BLaER1 treated with 17β-estradiol and CSF1 and Interleukin-3, amounts not matched to agents 10 nM and 100 nM (cell line): ENCODE measurements at regions not wholly inside any gene's neighbourhood (a gene's known extent, or its start where the extent isn't known, plus 50 kb on each side); places are given as distances from the start of the nearest gene placed in this dataset.

ENCODE experiments used
- H3K27ac ChIP-seq, 11 experiments: shearing (Covaris generic); formaldehyde crosslinking; 2 replicates each; pipeline ENCODE4 v1.8.1; 2022
- H3K27me3 ChIP-seq, 11 experiments: shearing (Covaris generic); formaldehyde crosslinking; 2 replicates each; pipeline ENCODE4 v1.8.1; 2022
- H3K36me3 ChIP-seq, 11 experiments: shearing (Covaris generic); formaldehyde crosslinking; 2 replicates each; pipeline ENCODE4 v1.8.1; 2022
- H3K4me1 ChIP-seq, 10 experiments: shearing (Covaris generic); formaldehyde crosslinking; 2 replicates each; pipeline ENCODE4 v1.8.1; 2022
- H3K4me2 ChIP-seq, 11 experiments: shearing (Covaris generic); formaldehyde crosslinking; 2 replicates each; pipeline ENCODE4 v1.8.1; 2022
- H3K4me3 ChIP-seq, 10 experiments: shearing (Covaris generic); formaldehyde crosslinking; 2 replicates each; pipeline ENCODE4 v1.8.1; 2022
- H3K9ac ChIP-seq, 11 experiments: shearing (Covaris generic); formaldehyde crosslinking; 2 replicates each; pipeline ENCODE4 v1.8.1; 2022
- H3K9me3 ChIP-seq, 11 experiments: shearing (Covaris generic); formaldehyde crosslinking; replicated peaks in 1 of 11; 2 replicates each; pipeline ENCODE4 v1.8.1; 2022
- H4K20me1 ChIP-seq, 11 experiments: shearing (Covaris generic); formaldehyde crosslinking; 2 replicates each; pipeline ENCODE4 v1.8.1; 2022
- Cebpa-rat ChIP-seq, 11 experiments: shearing (Covaris generic); IDR thresholded peaks; 2 replicates each; pipeline ENCODE4 v1.8.1; 2022

DNA sequence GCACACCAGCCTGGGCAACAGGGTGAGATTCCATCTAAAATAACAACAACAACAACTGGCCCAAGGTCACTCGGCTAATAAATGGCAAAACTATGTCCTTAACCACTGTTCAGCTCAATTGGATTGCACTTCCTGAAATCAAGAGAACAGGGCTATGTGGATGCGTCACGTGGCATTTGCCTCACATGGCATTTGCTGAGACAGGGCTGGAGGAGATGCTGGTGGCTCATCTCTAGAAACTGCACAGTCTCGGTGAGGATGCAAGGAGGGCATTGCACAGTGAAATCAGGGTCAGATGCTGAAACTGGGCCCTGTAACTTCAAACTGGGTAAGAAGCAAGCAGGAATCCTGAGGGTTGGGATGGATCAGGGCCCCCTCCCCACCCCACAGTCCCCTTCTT is 171.9 kb downstream of the BUD13 start:
- H3K9ac ChIP-seq, result no peak overlapping the region
- no peak overlapping the region for H3K4me2 ChIP-seq
- H3K9me3 ChIP-seq, result no peaks in the 10 kb centered on the region
- no peak overlapping the region for H3K27ac ChIP-seq
- no peaks in the 10 kb centered on the region for H3K27me3 ChIP-seq
- H3K4me1 ChIP-seq, result peaks cover 0 to 12% (median 7%) of the 10 kb centered on the region in 10 experiments; a peak in 11 of 20 replicates
- TF ChIP-seq Cebpa-rat (IDR thresholded peaks at IDR 0.05), result no peak
- H3K36me3 ChIP-seq, result no peaks in the 10 kb centered on the region
- no peak overlapping the region for H3K4me3 ChIP-seq
- H4K20me1 ChIP-seq, result peaks cover 0 to 9% (median 0%) of the 10 kb centered on the region in 11 experiments; a peak in 1 of 22 replicates

DNA sequence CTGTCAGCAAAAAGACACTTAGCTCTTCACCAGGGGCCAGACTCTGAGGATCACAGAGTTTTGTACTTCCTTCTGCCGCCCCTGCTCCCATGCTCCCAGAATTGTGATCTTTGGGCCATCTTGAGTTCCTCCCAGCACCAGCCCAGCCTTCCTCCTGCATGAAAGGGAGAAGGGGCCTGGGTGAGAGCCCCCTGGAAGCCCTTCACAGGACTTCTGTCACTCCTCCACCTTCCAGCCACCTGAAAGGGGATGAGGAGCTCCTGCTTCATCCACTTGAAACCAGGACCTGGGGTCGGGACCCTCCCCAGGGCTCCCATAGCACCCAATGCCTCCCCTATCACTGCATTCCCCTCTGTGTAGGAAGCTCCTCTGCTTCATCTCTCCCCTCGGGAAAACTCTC is 174.2 kb downstream of the BUD13 start:
- H3K36me3 ChIP-seq, result no peaks in the 10 kb centered on the region
- H3K27me3 ChIP-seq, result no peaks in the 10 kb centered on the region
- H3K9ac ChIP-seq, result no peak overlapping the region
- peaks cover 0 to 12% (median 7%) of the 10 kb centered on the region in 10 experiments; a peak in 11 of 20 replicates for H3K4me1 ChIP-seq
- H3K4me2 ChIP-seq, result no peak overlapping the region
- H4K20me1 ChIP-seq, result no peaks in the 10 kb centered on the region; a peak in 1 of 22 replicates
- no peaks in the 10 kb centered on the region for H3K9me3 ChIP-seq
- no peak for TF ChIP-seq Cebpa-rat (IDR thresholded peaks at IDR 0.05)
- H3K4me3 ChIP-seq, result no peak overlapping the region
- no peak overlapping the region for H3K27ac ChIP-seq

DNA sequence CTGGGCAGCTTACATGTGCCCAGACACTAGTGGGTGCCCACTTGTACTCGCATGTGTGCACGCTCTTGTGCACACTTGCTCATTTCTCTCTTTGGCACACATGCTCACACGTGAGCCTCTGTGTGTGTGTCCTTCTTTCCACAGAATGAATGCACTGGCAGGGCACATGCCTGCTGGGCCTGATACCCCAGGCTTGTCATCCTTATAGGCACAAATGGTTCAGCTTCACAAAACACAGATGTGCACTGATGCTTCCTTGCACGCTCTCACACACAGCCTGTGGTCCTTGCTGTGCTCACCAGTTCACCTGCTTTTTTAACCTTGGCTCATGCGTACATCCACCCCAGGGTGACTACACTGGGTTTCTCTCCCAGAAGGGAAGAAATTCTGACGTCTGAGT is 174.8 kb downstream of the BUD13 start:
- no peaks in the 10 kb centered on the region for H3K36me3 ChIP-seq
- H3K9ac ChIP-seq, result no peak overlapping the region
- no peak overlapping the region for H3K4me2 ChIP-seq
- no peak for TF ChIP-seq Cebpa-rat (IDR thresholded peaks at IDR 0.05)
- H4K20me1 ChIP-seq, result no peaks in the 10 kb centered on the region; a peak in 1 of 22 replicates
- no peaks in the 10 kb centered on the region for H3K27me3 ChIP-seq
- no peak overlapping the region for H3K27ac ChIP-seq
- no peaks in the 10 kb centered on the region for H3K9me3 ChIP-seq
- peaks cover 0 to 12% (median 7%) of the 10 kb centered on the region in 10 experiments; a peak in 11 of 20 replicates for H3K4me1 ChIP-seq
- H3K4me3 ChIP-seq, result no peak overlapping the region

- H3K4me1 ChIP-seq, result peaks cover 0 to 4% (median 2%) of the 10 kb centered on the region in 10 experiments; a peak in 11 of 20 replicates
- no peaks in the 10 kb centered on the region; a peak in 1 of 22 replicates for H4K20me1 ChIP-seq
- no peaks in the 10 kb centered on the region for H3K9me3 ChIP-seq
- no peak overlapping the region for H3K9ac ChIP-seq
- no peak overlapping the region for H3K4me3 ChIP-seq
- no peaks in the 10 kb centered on the region for H3K36me3 ChIP-seq
- no peaks in the 10 kb centered on the region for H3K27me3 ChIP-seq
- no peak overlapping the region for H3K4me2 ChIP-seq
- no peak for TF ChIP-seq Cebpa-rat (IDR thresholded peaks at IDR 0.05)
- H3K27ac ChIP-seq, result no peak overlapping the region
Observed at GRCh38 chr11:116596346-116597260, 176.2 kb downstream of the BUD13 start.

GRCh38 chr11:116595305-116595880 is 177.4 kb downstream of the BUD13 start:
- Histone ChIP-seq H3K27ac (no peak overlapping the region), H3K9me3 (no peaks in the 10 kb centered on the region), H4K20me1 (no peaks in the 10 kb centered on the region; a peak in 1 of 22 replicates), H3K36me3 (no peaks in the 10 kb centered on the region), H3K4me2 (no peak overlapping the region), H3K4me1 (no peaks in the 10 kb centered on the region), H3K27me3 (no peaks in the 10 kb centered on the region), H3K9ac (no peak overlapping the region), H3K4me3 (no peak overlapping the region)
- no peak for TF ChIP-seq Cebpa-rat (IDR thresholded peaks at IDR 0.05)

DNA sequence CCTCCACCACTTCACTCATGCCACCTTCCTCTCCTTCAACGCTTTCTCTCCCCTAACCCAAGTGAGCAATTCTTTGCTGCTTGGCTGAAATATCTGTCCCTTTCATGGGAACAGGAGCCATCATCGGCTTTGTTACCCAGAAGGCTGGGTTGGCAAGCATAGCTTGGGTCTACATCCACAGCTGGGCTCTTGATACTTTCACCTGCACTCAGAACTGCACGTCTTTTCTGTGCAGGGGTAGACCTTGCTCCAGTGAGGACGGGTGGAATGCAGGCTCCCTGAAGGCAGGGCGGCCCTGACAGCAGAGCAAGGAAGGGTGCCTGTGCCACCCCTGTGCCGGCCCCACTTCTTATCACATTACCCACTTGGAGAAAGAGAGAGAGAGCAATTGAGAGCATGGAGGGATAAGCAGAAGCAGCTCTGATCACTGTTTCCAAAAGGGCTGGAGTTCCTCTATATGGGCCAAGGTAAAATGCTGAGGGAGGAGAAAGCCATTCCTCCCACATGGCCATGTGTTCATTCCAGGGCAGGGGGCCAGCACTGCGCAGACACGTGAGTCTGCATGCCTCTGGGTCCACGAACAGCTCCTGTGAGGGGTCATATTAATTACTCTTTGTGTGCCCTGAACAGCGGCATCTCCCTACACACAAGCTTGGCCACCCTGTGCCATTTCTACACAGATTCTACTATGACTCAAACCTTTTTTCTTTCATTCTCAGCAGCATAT is 181.8 kb downstream of the BUD13 start:
- H4K20me1 ChIP-seq, result no peaks in the 10 kb centered on the region
- H3K4me2 ChIP-seq, result no peak overlapping the region
- no peak overlapping the region for H3K27ac ChIP-seq
- no peak overlapping the region for H3K4me3 ChIP-seq
- no peaks in the 10 kb centered on the region for H3K27me3 ChIP-seq
- no peaks in the 10 kb centered on the region for H3K9me3 ChIP-seq
- H3K4me1 ChIP-seq, result no peaks in the 10 kb centered on the region
- H3K9ac ChIP-seq, result no peak overlapping the region
- no peak for TF ChIP-seq Cebpa-rat (IDR thresholded peaks at IDR 0.05)
- no peaks in the 10 kb centered on the region for H3K36me3 ChIP-seq

DNA sequence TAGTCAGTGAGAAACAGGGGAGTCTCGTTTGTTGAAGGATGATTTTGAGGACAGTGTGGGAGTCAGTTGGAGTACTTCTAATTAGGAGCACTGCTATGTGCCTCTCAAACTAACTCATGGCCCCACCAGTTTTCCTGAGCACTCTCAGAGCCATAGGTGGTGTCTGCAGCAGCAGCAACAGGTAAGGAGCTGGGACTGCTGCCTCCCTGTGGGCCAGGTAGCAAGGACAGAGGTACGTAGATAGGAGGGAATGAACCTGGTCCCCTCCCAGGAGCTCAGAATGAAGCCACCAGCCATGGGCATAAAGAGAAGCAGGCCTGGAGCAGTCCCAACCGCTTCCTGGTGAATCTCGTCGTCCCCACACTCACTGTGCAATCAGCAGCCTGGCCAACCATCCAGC is 183.4 kb downstream of the BUD13 start:
- Histone ChIP-seq H3K36me3 (no peaks in the 10 kb centered on the region), H3K4me3 (no peak overlapping the region), H3K4me1 (no peaks in the 10 kb centered on the region), H3K9me3 (no peaks in the 10 kb centered on the region), H3K4me2 (no peak overlapping the region), H3K9ac (no peak overlapping the region), H3K27ac (no peak overlapping the region), H4K20me1 (no peaks in the 10 kb centered on the region), H3K27me3 (no peaks in the 10 kb centered on the region)
- no peak for TF ChIP-seq Cebpa-rat (IDR thresholded peaks at IDR 0.05)

- Histone ChIP-seq H3K4me1 (no peaks in the 10 kb centered on the region), H3K4me3 (no peak overlapping the region), H3K9ac (no peak overlapping the region), H3K36me3 (no peaks in the 10 kb centered on the region), H3K9me3 (no peaks in the 10 kb centered on the region), H3K4me2 (no peak overlapping the region), H3K27ac (no peak overlapping the region), H4K20me1 (no peaks in the 10 kb centered on the region), H3K27me3 (no peaks in the 10 kb centered on the region)
- TF ChIP-seq Cebpa-rat (IDR thresholded peaks at IDR 0.05), result no peak
Observed at GRCh38 chr11:116586392-116586791, 186.4 kb downstream of the BUD13 start.

- Histone ChIP-seq H3K4me2 (no peak overlapping the region), H3K27me3 (no peaks in the 10 kb centered on the region), H3K4me1 (no peaks in the 10 kb centered on the region), H3K27ac (no peak overlapping the region), H4K20me1 (no peaks in the 10 kb centered on the region), H3K4me3 (no peak overlapping the region), H3K9ac (no peak overlapping the region), H3K36me3 (no peaks in the 10 kb centered on the region), H3K9me3 (peaks cover 0 to 7% (median 0%) of the 10 kb centered on the region in 11 experiments; a peak in 2 of 22 replicates)
- TF ChIP-seq Cebpa-rat (IDR thresholded peaks at IDR 0.05), result no peak
Observed at GRCh38 chr11:116582571-116582970, 190.2 kb downstream of the BUD13 start.
